GM23338 (cell line): ENCODE measurements at regions not wholly inside any gene's neighbourhood (a gene's known extent, or its start where the extent isn't known, plus 50 kb on each side); places are given as distances from the start of the nearest gene placed in this dataset.

Experiments used
- ATAC-seq: fragments of 200-7000 bp; cut with Tn5 transposase; 3 replicates; pipeline ENCODE4 v1.9.1; 2020
- DNase-seq: peaks from one replicate; pipeline ENCODE4 v3.0.0-alpha.2; 2015; ENCODE audit warnings: low spot score
- H2AFZ ChIP-seq: fragments of 200-600 bp; sonication (generic); 2 replicates; pipeline ENCODE4 v1.8.0; 2016; ENCODE audit warnings: antibody characterized with exemption, mild to moderate bottlenecking, moderate library complexity
- H3F3A ChIP-seq: fragments of 200-600 bp; sonication (generic); replicated peaks from 2 replicates; pipeline ENCODE4 v1.8.0; 2017; ENCODE audit warnings: antibody characterized with exemption, mixed run types, low read depth
- H3K27ac ChIP-seq: fragments of 200-600 bp; sonication (generic); 2 replicates; pipeline ENCODE4 v1.6.1; 2016; ENCODE audit warnings: low read depth
- H3K27me3 ChIP-seq: fragments of 200-600 bp; sonication (generic); 2 replicates; pipeline ENCODE4 v1.8.0; 2016; ENCODE audit warnings: mild to moderate bottlenecking, mixed run types, moderate library complexity; ENCODE audit not compliant: insufficient read depth
- H3K36me3 ChIP-seq: fragments of 200-600 bp; sonication (generic); 2 replicates; pipeline ENCODE4 v1.8.0; 2016; ENCODE audit warnings: mild to moderate bottlenecking; ENCODE audit not compliant: insufficient read depth
- H3K4me1 ChIP-seq: fragments of 200-600 bp; sonication (generic); 2 replicates; pipeline ENCODE4 v1.8.0; 2016; ENCODE audit warnings: mild to moderate bottlenecking, moderate library complexity; ENCODE audit not compliant: insufficient read depth
- H3K4me2 ChIP-seq: fragments of 200-600 bp; sonication (generic); 2 replicates; pipeline ENCODE4 v1.7.1; 2017; ENCODE audit warnings: mixed run types
- H3K4me3 ChIP-seq: fragments of 200-600 bp; sonication (generic); 2 replicates; pipeline ENCODE4 v1.6.1; 2016; ENCODE audit warnings: mixed run types
- H3K79me2 ChIP-seq: fragments of 200-600 bp; sonication (generic); replicated peaks from 2 replicates; pipeline ENCODE4 v1.8.0; 2017; ENCODE audit warnings: mild to moderate bottlenecking; ENCODE audit not compliant: insufficient read depth
- H3K9me2 ChIP-seq: fragments of 200-600 bp; sonication (generic); 2 replicates; pipeline ENCODE4 v1.8.0; 2017; ENCODE audit not compliant: insufficient read depth
- H4K20me1 ChIP-seq: fragments of 200-600 bp; sonication (generic); replicated peaks from 2 replicates; pipeline ENCODE4 v1.8.0; 2017; ENCODE audit warnings: mild to moderate bottlenecking; ENCODE audit not compliant: insufficient read depth
- H3K27ac Mint-ChIP-seq: 2 replicates; pipeline ENCODE4 v1.8.0; 2020; ENCODE audit warnings: inconsistent platforms, mild to moderate bottlenecking, moderate library complexity, mixed read lengths
- H3K27me3 Mint-ChIP-seq: 3 replicates; pipeline ENCODE4 v1.8.0; 2022; ENCODE audit warnings: low read depth, mild to moderate bottlenecking, moderate library complexity, mixed read lengths, inconsistent platforms; ENCODE audit not compliant: insufficient read depth, poor library complexity
- H3K36me3 Mint-ChIP-seq: 3 replicates; pipeline ENCODE4 v1.8.0; 2021; ENCODE audit warnings: low read depth, mild to moderate bottlenecking, inconsistent platforms, moderate library complexity, mixed read lengths
- H3K4me1 Mint-ChIP-seq: 3 replicates; pipeline ENCODE4 v1.8.0; 2020; ENCODE audit warnings: mild to moderate bottlenecking, inconsistent platforms, mixed read lengths
- H3K4me3 Mint-ChIP-seq: 3 replicates; pipeline ENCODE4 v1.8.0; 2021; ENCODE audit warnings: moderate library complexity, mild to moderate bottlenecking, inconsistent platforms, mixed read lengths
- H3K9me3 Mint-ChIP-seq: 3 replicates; pipeline ENCODE4 v1.8.0; 2020; ENCODE audit warnings: moderate library complexity, mild to moderate bottlenecking, inconsistent platforms, mixed read lengths
- CREB1 ChIP-seq: fragments of 250-450 bp; sonication (Bioruptor Pico); IDR thresholded peaks from 2 replicates; pipeline ENCODE4 v1.5.0; 2020; ENCODE audit warnings: low read depth, mild to moderate bottlenecking, moderate library complexity
- JUNB ChIP-seq: IDR thresholded peaks from one replicate; pipeline ENCODE4 v1.6.1; 2016; ENCODE audit warnings: antibody characterized with exemption; ENCODE audit not compliant: unreplicated experiment
- NANOG ChIP-seq: IDR thresholded peaks from 2 replicates; pipeline ENCODE4 v1.6.1; 2016; ENCODE audit warnings: antibody characterized with exemption, borderline replicate concordance
- POLR2AphosphoS5 ChIP-seq: IDR thresholded peaks from 2 replicates; pipeline ENCODE4 v1.6.1; 2016; ENCODE audit warnings: antibody characterized with exemption, low read depth
- STAT1 ChIP-seq: IDR thresholded peaks from one replicate; pipeline ENCODE4 v1.6.1; 2016; ENCODE audit warnings: antibody characterized with exemption; ENCODE audit not compliant: unreplicated experiment
- ZNF462 ChIP-seq: fragments of 250-450 bp; sonication (Bioruptor Pico); IDR thresholded peaks from 2 replicates; pipeline ENCODE4 v1.5.0; 2020; ENCODE audit warnings: mild to moderate bottlenecking, moderate library complexity
- TF ChIP-seq, protein P1 (sequence below), 2 experiments: fragments of 200-600 bp in 1 of 2; sonication (generic) in 1 of 2; conservative IDR thresholded peaks; 2 replicates each; pipeline versions ENCODE4 v1.5.1 to v1.6.1; 2016 to 2017; ENCODE audit warnings: antibody characterized with exemption in 2 of 2, low read depth in 2 of 2, mild to moderate bottlenecking in 2 of 2, moderate library complexity in 1 of 2

DNA sequence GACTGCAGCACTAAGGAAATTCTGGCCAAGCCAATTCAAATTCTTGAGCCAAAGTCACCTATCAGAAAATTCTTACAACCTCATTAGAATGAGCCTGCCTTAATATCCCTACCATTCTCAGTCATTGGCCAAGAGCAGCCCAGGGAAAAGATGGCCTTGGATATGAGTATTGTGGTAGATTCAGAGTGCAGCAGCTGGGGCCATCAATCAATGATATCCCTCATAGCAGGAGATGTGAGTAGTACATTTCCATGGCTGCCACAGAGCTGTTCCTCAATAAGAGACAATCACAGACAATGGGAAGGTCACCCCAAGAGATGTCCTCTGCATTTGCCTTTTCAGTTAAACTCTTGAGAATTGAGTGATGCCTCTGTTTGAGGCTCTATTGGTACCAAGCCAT, 161.6 kb downstream of the DYRK2 start:
- no peak overlapping the region for H3K4me2 ChIP-seq
- Mint-ChIP-seq H3K36me3 (no peaks in the 10 kb centered on the region), H3K27me3 (no peaks in the 10 kb centered on the region), H3K4me3 (no peak overlapping the region), H3K27ac (no peak overlapping the region), H3K9me3 (peaks cover 3% of the 10 kb centered on the region; the same call in 2 of the 3 replicates), H3K4me1 (no peaks in the 10 kb centered on the region)
- ATAC-seq, result no peak
- no peak for TF ChIP-seq JUNB
- TF ChIP-seq, protein P1, sequence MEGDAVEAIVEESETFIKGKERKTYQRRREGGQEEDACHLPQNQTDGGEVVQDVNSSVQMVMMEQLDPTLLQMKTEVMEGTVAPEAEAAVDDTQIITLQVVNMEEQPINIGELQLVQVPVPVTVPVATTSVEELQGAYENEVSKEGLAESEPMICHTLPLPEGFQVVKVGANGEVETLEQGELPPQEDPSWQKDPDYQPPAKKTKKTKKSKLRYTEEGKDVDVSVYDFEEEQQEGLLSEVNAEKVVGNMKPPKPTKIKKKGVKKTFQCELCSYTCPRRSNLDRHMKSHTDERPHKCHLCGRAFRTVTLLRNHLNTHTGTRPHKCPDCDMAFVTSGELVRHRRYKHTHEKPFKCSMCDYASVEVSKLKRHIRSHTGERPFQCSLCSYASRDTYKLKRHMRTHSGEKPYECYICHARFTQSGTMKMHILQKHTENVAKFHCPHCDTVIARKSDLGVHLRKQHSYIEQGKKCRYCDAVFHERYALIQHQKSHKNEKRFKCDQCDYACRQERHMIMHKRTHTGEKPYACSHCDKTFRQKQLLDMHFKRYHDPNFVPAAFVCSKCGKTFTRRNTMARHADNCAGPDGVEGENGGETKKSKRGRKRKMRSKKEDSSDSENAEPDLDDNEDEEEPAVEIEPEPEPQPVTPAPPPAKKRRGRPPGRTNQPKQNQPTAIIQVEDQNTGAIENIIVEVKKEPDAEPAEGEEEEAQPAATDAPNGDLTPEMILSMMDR (conservative IDR thresholded peaks at IDR 0.05; ENCODE audit: low read depth in 2 of 2), result no peak
- no peak for TF ChIP-seq CREB1 (CRISPR knock-in tag)
- no peak for TF ChIP-seq NANOG
- TF ChIP-seq STAT1, result no peak
- no peak for TF ChIP-seq ZNF462 (CRISPR knock-in tag)
- TF ChIP-seq POLR2AphosphoS5, result no peak
- DNase-seq, result no peak
- H3K79me2 ChIP-seq, result no peaks in the 10 kb centered on the region
- no peak overlapping the region for H3K27ac ChIP-seq
- no peaks in the 10 kb centered on the region for H4K20me1 ChIP-seq
- no peaks in the 10 kb centered on the region for H3K27me3 ChIP-seq
- no peak overlapping the region for H3K4me3 ChIP-seq
- H3F3A ChIP-seq, result no peaks in the 10 kb centered on the region
- H2AFZ ChIP-seq, result no peak overlapping the region
- no peaks in the 10 kb centered on the region for H3K4me1 ChIP-seq
- no peaks in the 10 kb centered on the region for H3K36me3 ChIP-seq
- no peaks in the 10 kb centered on the region for H3K9me2 ChIP-seq
